ENCODE measurements at regions not wholly inside any gene's neighbourhood (a gene's known extent, or its start where the extent isn't known, plus 50 kb on each side); places are given as distances from the start of the nearest gene placed in this dataset.

DNA sequence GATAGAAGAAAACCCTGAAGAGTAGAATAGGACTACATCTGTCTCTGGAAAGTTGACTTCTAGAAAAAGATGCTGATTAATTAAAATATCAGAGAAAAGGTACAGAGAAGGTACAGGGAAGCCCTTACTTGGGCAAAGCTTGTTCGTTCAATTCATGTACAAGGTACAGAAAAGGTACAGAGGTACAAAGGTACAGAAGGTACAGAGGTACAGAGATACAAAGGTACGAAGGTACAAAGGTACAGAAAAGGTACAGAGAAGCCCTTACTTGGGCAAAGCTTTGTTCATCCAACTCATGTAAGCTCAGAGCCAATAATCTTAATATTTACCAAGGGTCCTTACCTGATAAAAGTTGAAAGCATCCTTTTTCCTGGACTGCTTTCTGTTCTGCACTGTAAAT lies 182.3 kb downstream of the PCSK1 start:
- BruUV-seq (replicated peaks) = no TSS peak
- CTCF ChIA-PET = no interaction called here
- TF ChIP-seq, protein P1, sequence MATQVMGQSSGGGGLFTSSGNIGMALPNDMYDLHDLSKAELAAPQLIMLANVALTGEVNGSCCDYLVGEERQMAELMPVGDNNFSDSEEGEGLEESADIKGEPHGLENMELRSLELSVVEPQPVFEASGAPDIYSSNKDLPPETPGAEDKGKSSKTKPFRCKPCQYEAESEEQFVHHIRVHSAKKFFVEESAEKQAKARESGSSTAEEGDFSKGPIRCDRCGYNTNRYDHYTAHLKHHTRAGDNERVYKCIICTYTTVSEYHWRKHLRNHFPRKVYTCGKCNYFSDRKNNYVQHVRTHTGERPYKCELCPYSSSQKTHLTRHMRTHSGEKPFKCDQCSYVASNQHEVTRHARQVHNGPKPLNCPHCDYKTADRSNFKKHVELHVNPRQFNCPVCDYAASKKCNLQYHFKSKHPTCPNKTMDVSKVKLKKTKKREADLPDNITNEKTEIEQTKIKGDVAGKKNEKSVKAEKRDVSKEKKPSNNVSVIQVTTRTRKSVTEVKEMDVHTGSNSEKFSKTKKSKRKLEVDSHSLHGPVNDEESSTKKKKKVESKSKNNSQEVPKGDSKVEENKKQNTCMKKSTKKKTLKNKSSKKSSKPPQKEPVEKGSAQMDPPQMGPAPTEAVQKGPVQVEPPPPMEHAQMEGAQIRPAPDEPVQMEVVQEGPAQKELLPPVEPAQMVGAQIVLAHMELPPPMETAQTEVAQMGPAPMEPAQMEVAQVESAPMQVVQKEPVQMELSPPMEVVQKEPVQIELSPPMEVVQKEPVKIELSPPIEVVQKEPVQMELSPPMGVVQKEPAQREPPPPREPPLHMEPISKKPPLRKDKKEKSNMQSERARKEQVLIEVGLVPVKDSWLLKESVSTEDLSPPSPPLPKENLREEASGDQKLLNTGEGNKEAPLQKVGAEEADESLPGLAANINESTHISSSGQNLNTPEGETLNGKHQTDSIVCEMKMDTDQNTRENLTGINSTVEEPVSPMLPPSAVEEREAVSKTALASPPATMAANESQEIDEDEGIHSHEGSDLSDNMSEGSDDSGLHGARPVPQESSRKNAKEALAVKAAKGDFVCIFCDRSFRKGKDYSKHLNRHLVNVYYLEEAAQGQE (IDR thresholded peaks at IDR 0.05; ENCODE audit: low read depth) = no peak
- no peak for TF ChIP-seq ELF1 (IDR thresholded peaks at IDR 0.05; ENCODE audit: borderline replicate concordance, low read depth)
- TF ChIP-seq, protein P2, sequence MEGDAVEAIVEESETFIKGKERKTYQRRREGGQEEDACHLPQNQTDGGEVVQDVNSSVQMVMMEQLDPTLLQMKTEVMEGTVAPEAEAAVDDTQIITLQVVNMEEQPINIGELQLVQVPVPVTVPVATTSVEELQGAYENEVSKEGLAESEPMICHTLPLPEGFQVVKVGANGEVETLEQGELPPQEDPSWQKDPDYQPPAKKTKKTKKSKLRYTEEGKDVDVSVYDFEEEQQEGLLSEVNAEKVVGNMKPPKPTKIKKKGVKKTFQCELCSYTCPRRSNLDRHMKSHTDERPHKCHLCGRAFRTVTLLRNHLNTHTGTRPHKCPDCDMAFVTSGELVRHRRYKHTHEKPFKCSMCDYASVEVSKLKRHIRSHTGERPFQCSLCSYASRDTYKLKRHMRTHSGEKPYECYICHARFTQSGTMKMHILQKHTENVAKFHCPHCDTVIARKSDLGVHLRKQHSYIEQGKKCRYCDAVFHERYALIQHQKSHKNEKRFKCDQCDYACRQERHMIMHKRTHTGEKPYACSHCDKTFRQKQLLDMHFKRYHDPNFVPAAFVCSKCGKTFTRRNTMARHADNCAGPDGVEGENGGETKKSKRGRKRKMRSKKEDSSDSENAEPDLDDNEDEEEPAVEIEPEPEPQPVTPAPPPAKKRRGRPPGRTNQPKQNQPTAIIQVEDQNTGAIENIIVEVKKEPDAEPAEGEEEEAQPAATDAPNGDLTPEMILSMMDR (IDR thresholded peaks at IDR 0.05 in 2 of 3, conservative IDR thresholded peaks at IDR 0.05 in 1 of 3; ENCODE audit: borderline replicate concordance in 1 of 3, insufficient read depth in 1 of 3, low read depth in 2 of 3, low read length in 2 of 3) = no peak
- no peak for TF ChIP-seq SP1 (IDR thresholded peaks at IDR 0.05; ENCODE audit: low read depth)
- TF ChIP-seq, protein P3, sequence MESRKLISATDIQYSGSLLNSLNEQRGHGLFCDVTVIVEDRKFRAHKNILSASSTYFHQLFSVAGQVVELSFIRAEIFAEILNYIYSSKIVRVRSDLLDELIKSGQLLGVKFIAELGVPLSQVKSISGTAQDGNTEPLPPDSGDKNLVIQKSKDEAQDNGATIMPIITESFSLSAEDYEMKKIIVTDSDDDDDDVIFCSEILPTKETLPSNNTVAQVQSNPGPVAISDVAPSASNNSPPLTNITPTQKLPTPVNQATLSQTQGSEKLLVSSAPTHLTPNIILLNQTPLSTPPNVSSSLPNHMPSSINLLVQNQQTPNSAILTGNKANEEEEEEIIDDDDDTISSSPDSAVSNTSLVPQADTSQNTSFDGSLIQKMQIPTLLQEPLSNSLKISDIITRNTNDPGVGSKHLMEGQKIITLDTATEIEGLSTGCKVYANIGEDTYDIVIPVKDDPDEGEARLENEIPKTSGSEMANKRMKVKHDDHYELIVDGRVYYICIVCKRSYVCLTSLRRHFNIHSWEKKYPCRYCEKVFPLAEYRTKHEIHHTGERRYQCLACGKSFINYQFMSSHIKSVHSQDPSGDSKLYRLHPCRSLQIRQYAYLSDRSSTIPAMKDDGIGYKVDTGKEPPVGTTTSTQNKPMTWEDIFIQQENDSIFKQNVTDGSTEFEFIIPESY (IDR thresholded peaks at IDR 0.05; ENCODE audit: extremely low read depth, insufficient replicate concordance, low read length) = no peak
- TF ChIP-seq, protein P4, sequence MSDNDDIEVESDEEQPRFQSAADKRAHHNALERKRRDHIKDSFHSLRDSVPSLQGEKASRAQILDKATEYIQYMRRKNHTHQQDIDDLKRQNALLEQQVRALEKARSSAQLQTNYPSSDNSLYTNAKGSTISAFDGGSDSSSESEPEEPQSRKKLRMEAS (IDR thresholded peaks at IDR 0.05) = no peak
- no peak for TF ChIP-seq POLR2AphosphoS5 (IDR thresholded peaks at IDR 0.05; ENCODE audit: low read depth, low read length)
- no peak for TF ChIP-seq ZFX (IDR thresholded peaks at IDR 0.05)
- H3K4me2 ChIP-seq (ENCODE audit: low read length) = no peak overlapping the region
- H3K9ac ChIP-seq (ENCODE audit: low read length) = no peak overlapping the region
- RAD21 ChIA-PET (ENCODE audit: low non-redundant PET in 1 of 2, low total read pairs in 2 of 2, uncharacterized antibody in 2 of 2, unreplicated experiment in 2 of 2) = no interaction called here
- H4K20me1 ChIP-seq (ENCODE audit: insufficient read depth) = no peaks in the 10 kb centered on the region
- no peak for DNase-seq (ENCODE audit: low read depth, low spot score)
- no peaks in the 10 kb centered on the region for H3K4me1 ChIP-seq (ENCODE audit: control insufficient read depth in 1 of 2, insufficient read depth in 2 of 2, low read length in 2 of 2)
- intact Hi-C loops (cut with micrococcal nuclease) = no loop called here
- H3K36me3 ChIP-seq (ENCODE audit: control insufficient read depth in 1 of 2, insufficient read depth in 2 of 2, low read length in 2 of 2) = no peaks in the 10 kb centered on the region
- no peaks in the 10 kb centered on the region for H3K9me2 ChIP-seq (ENCODE audit: insufficient read depth)
- H3K27me3 ChIP-seq (ENCODE audit: insufficient read depth, low read length) = no peaks in the 10 kb centered on the region
- H3K27ac ChIP-seq (ENCODE audit: low read depth, low read length) = no peak overlapping the region
- no peak for ATAC-seq
- H3K9me3 ChIP-seq (ENCODE audit: control insufficient read depth in 1 of 2, insufficient read depth in 1 of 2, low read depth in 1 of 2, low read length in 2 of 2) = no peaks in the 10 kb centered on the region
- H2AFZ ChIP-seq (ENCODE audit: low read depth, low read length, poor library complexity, severe bottlenecking) = no peak overlapping the region
- no peak overlapping the region for H3K4me3 ChIP-seq (replicated peaks in 1 of 2; ENCODE audit: low read depth in 1 of 2, low read length in 2 of 2)
- POLR2A ChIA-PET = no interaction called here
- no peaks in the 10 kb centered on the region for H3K79me2 ChIP-seq (ENCODE audit: insufficient read depth, low read length)

Measured in HCT116 (cell line).